GM10266 (cell line): ENCODE measurements at regions not wholly inside any gene's neighbourhood (a gene's known extent, or its start where the extent isn't known, plus 50 kb on each side); places are given as distances from the start of the nearest gene placed in this dataset.

Experiments
- DNase-seq: peaks from one replicate; pipeline ENCODE4 v3.0.0; 2012; ENCODE audit errors: extremely low spot score
- CTCF ChIP-seq: IDR thresholded peaks from 2 replicates; pipeline ENCODE4 v1.5.1; 2012; ENCODE audit warnings: mild to moderate bottlenecking, low read depth; ENCODE audit not compliant: control insufficient read depth, insufficient read depth; ENCODE audit errors: missing control alignments

- TF ChIP-seq CTCF = no peak
- no peak for DNase-seq
Observed at GRCh38 chr10:110382695-110383094, 78.0 kb upstream of the SMNDC1 start.

GRCh38 chr10:110387617-110387982 is 82.9 kb upstream of the SMNDC1 start:
- no peak for DNase-seq
- no peak for TF ChIP-seq CTCF

GRCh38 chr10:110387983-110388686 is 83.4 kb upstream of the SMNDC1 start:
- no peak for TF ChIP-seq CTCF
- DNase-seq = peak; percentile 59

GRCh38 chr10:110388687-110389052 is 84.0 kb upstream of the SMNDC1 start:
- TF ChIP-seq CTCF = no peak
- no peak for DNase-seq

GRCh38 chr10:110389255-110389654 is 84.5 kb upstream of the SMNDC1 start:
- no peak for DNase-seq
- TF ChIP-seq CTCF = no peak

- no peak for DNase-seq
- TF ChIP-seq CTCF = no peak
Observed at GRCh38 chr10:110391541-110391940, 86.8 kb upstream of the SMNDC1 start.

- no peak for DNase-seq
- no peak for TF ChIP-seq CTCF
Observed at GRCh38 chr10:110392121-110392520, 87.4 kb upstream of the SMNDC1 start.
